SK-MEL-5 (cell line): ENCODE measurements at regions not wholly inside any gene's neighbourhood (a gene's known extent, or its start where the extent isn't known, plus 50 kb on each side); places are given as distances from the start of the nearest gene placed in this dataset.

Experiments used
- DNase-seq: peaks from one replicate; pipeline ENCODE4 v3.0.0-alpha.2; 2016; ENCODE audit warnings: low read depth, low spot score
- in situ Hi-C: cut with HindIII; loops from 2 replicates; pipeline ENCODE4 v1.10.0; 2016; ENCODE audit warnings: low sequenced_read_pairs, high pct_unique_total_duplicates, low pct_unique_long_range_greater_than_20kb

DNA sequence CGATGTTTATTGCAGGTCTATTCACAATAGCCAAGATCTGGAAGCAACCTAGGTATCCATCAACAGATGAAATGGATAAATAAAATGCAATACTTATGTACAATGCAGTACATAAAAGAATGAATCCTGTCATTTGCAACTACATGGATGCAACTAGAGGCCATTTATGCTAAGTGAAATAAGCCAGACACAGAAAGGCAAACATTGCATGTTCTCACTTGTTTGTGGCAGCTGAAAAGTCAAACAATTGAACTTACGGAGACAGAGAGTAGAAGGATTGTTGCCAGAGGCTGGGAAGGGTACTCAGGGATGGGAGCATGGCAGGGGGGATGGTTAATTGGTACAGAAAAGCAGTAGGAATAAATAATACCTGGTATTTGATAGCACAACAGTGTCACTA lies 563.9 kb downstream of the TMX3 start:
- DNase-seq, result no peak
- in situ Hi-C loops, result no loop called here

DNA sequence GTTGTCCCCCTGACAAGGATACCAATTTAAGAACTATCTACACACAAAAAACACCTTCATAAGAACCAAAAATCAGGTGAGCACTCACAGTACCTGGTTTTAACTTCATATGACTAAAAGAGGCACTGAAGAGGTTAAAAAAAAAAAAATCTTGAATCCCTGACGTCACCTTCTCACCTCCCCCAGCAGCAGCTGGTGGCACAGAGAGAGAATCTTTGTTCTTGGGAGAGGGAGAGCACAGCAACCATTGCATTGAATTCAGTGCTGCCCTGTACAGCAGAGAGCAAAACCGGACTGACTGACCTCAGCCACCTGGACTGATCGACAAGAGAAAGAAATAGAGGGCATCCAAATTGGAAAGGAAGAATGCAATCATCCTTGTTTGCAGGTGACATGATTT lies 566.0 kb downstream of the TMX3 start:
- in situ Hi-C loops, result no loop called here
- DNase-seq, result peak; percentile 15

DNA sequence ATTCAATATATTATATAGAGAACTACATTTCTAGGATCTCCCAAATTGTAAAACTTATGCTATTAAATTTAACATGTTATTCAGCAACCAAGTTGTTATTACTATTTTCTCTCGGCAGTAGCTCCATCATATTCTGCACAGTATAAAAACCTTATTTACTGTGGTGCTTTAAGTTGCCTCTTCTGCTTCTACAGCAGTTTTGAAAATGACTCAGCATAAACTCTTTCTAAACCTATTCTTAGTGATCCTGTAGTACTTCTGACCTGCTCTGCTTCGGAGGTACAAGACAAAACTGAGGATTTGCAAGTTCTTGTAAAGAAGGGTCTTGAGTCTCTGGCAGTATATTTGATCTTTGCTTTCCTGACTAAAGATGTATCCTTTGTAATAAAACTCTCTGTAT lies 567.2 kb downstream of the TMX3 start:
- DNase-seq, result no peak
- in situ Hi-C loops, result no loop called here

- DNase-seq, result no peak
- in situ Hi-C loops, result no loop called here
Observed at GRCh38 chr18:68121826-68122225, 593.1 kb downstream of the TMX3 start.

DNA sequence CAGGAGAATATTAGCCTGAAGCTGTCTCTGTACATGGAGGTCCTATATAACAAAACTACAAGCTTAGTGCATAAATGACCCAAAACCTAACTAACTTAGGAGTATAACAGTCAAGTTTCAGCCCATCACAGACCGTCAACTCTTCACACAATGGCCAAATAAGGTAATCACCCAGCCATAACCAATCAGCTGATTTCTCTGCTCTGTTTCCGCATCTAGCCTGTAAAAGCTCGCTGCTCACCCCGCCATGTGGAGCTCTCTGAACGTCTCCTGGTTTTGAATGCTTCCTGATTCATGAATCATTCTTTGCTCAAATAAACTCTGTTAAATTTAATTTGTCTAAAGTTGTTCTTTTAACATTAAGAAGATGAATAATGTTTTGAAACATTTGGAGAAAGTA lies 593.6 kb downstream of the TMX3 start:
- DNase-seq, result peak; percentile 10
- in situ Hi-C loops, result no loop called here

DNA sequence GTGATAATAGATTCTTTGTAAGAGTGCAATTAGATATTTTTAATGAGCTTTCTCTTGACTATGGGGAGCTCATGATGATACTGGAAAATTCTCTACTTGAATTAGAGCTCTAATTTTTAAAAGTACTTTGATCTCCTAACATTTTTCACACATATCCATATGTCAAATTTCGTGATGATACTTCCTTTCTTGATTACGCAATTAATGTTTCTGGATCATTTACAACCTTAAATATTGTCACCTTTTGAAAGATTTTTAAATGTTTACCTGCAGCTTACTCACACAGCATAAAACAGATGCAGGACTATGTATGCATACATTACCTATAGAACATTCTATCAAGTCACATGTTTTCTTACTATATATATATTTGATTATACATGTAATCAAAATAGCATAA lies 598.5 kb upstream of the DSEL start:
- in situ Hi-C loops, result no loop called here
- DNase-seq, result no peak

DNA sequence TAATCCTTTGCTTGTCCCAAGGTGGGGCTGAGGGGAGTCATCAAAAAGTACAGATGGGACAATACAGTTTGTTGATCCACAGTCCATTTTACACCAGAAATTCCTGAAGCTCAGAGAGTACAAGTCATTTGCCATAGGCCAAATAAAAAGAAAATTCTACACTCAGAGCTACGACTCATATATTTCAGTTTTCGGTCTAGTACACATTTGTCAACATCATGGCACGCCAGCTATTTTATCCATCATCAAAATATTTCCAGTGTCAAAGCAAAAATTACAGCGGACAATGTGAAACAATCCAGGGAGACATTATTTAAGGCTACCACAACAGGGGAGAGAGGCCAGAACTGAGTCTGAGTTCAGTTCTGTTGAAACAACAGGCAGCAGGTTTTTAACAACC lies 587.5 kb upstream of the DSEL start:
- no peak for DNase-seq
- in situ Hi-C loops, result no loop called here

GRCh38 chr18:68103561-68103960 lies 587.0 kb upstream of the DSEL start:
- DNase-seq, result no peak
- in situ Hi-C loops, result no loop called here

DNA sequence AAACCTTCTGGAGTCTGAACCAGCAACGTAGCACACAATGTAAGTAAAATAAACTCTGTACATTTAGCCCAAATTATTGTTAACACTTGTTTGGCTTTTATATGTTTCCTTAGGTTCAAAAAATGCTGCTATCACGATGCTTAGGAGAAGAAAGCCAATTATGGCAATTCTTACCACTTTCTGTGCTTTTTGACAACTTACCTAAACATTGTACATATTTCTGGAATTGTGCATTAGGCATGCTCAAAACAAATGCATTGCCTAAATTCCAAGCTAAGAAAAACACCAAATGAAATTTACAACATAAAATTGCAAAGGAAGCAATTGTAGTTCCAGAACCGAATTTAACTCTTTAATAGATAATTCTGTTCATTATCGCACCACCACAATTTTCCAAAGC lies 585.6 kb upstream of the DSEL start:
- in situ Hi-C loops, result no loop called here

DNA sequence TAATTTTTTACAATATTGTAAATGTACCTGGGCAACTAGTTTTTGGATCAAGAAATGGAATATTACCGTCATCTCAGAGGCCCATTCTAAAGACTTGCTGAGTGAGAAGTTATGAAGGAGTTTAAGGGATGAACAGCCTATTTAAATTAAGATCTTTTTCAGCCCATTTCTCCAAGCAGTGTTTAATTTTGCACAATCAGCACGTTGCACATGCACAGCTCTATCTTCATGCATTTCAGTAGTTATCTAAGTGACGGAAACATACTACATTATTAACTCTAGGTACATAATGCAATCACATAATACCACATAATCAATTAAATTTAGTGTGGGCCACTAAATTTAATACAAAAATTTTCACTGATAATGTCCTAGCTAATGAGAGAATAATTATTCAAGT lies 582.1 kb upstream of the DSEL start:
- in situ Hi-C loops, result no loop called here
- DNase-seq, result no peak

More for the DNA sequence above, 585.6 kb upstream of the DSEL start:
- no peak for DNase-seq

DNA sequence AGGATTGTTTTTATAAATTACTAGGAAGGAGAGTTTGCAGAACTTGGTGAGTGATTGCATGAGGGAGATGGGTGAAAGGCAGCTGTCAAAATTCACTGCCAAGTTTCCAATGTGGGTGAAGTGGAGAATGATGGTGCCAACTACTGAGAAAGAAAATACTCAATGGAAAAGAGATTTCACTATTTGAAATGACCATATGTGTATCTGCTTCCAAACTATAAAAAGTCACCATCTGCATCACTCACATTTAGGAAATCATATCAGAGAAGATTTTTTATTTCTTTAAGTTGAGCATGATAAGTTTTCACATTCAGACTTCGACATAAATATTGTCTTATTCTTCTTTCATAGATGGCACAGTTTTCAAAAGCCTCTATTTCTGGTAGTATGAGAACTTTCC lies 570.0 kb upstream of the DSEL start:
- in situ Hi-C loops, result no loop called here
- DNase-seq, result no peak

- in situ Hi-C loops, result no loop called here
- DNase-seq, result no peak
Observed at GRCh38 chr18:68085251-68085650, 568.7 kb upstream of the DSEL start.

DNA sequence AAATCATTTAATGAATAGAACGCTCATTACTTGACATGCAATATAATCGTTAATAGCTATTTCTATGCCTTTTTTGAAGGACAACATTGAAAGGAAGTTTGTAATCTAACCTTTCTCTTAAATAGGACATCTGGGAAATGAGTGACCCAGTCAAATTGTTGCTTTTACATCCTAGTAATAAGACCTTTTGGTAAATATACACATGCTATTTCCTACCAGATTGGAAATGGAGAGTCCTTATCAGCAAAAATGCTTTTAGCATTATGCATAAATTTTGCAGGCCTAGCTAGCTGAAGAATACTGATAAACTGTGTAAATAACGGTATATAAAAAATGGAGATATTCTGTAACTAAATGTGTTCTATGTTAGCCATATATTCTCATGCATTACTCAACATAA lies 567.3 kb upstream of the DSEL start:
- in situ Hi-C loops, result no loop called here
- DNase-seq, result no peak

GRCh38 chr18:68083131-68083530 lies 566.6 kb upstream of the DSEL start:
- no peak for DNase-seq
- in situ Hi-C loops, result no loop called here

DNA sequence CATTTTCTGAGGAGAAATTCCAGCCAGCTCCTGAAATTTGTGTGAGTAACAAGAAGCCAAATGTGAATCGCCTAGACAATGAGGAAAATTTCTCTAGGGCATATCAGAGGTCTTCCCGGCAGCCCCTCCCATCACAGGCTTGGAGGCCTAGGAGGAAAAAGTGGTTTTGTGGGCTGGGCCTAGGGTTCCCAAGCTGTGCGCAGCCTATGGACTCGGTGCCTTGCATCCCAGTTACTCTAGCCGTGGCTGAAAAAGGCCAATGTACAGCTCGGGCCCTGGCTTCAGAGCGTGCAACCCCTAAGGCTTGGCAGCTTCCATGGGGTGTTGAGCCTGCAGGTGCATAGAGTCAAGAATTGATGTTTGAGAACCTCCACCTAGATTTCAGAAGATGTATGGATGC lies 556.2 kb upstream of the DSEL start:
- no peak for DNase-seq
- in situ Hi-C loops, result no loop called here

- in situ Hi-C loops, result no loop called here
- no peak for DNase-seq
Observed at GRCh38 chr18:68060871-68061270, 544.4 kb upstream of the DSEL start.

GRCh38 chr18:68056936-68057335 lies 540.4 kb upstream of the DSEL start:
- in situ Hi-C loops, result no loop called here

DNA sequence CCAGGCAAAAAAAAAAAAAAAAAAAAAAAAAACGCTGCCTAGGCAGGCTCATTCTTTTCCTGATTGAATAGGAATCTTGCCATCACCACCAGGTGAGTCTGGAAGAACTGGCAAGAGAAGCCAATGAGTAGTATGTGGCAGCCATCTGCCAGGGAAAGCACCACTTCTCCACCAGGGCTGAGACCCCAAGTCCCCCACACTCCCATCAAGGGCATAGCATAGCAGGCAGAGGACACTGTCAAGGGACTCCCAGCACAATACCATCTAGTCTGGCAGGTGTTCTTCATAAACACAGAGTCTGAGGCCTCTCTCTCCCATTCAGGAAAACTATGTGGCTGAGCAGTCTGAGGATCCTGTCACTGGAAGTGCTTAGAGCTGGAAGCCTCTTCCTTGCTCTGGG lies 538.1 kb upstream of the DSEL start:
- no peak for DNase-seq

More at GRCh38 chr18:68056936-68057335, 540.4 kb upstream of the DSEL start:
- no peak for DNase-seq

GRCh38 chr18:68053290-68053689 lies 536.8 kb upstream of the DSEL start:
- no peak for DNase-seq
- in situ Hi-C loops, result no loop called here

More for the DNA sequence above, 538.1 kb upstream of the DSEL start:
- in situ Hi-C loops, result no loop called here

- in situ Hi-C loops, result no loop called here
- no peak for DNase-seq
Observed at GRCh38 chr18:68041327-68041726, 524.8 kb upstream of the DSEL start.
